Activated gamma-delta T cell treated with Interleukin-2 at 50 U/mL for 16 hours (primary cell): ENCODE measurements at regions not wholly inside any gene's neighbourhood (a gene's known extent, or its start where the extent isn't known, plus 50 kb on each side); places are given as distances from the start of the nearest gene placed in this dataset.

ENCODE experiments used
- DNase-seq: peaks from one replicate; pipeline ENCODE4 v3.0.0-alpha.2; 2020

DNA sequence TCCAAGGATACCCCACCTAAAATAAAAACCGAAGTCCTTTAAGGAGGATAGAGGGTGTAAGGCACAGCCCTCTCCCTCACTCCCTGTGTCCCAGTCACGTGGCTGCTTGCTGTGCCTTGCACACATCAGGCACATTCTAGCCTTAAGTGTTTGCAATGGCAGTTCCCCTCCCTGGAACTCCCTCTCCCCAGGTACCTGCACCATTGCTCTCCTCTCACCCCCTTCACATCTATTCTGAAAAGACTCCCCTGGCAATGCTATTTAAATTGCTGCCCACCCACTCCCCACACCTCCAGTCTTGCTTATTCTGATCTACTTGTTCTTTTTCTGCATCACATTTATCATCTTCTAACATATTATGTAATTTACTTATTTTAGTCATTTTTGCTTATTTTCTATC is 91.6 kb upstream of the LNX1 start:
- DNase-seq: no peak

DNA sequence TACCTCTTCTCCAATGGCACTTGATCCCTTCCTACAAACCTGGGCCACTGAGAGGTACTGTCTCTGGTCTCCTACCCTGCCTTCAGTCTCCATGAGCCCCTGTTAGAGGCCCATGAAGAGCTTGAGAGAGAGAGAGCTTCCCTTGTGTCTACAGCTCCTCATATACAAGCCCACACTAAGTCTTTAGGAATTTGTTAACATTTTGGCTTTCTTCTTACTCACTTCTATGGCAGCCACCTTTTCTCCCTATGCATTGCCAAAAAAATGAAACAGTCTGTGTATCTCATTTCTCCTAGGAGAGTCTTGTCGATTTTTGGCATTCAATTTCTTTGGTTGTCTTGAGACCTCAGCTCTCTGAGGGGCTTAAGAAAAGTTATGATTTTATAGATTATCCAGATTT is 90.9 kb upstream of the LNX1 start:
- no peak for DNase-seq

DNA sequence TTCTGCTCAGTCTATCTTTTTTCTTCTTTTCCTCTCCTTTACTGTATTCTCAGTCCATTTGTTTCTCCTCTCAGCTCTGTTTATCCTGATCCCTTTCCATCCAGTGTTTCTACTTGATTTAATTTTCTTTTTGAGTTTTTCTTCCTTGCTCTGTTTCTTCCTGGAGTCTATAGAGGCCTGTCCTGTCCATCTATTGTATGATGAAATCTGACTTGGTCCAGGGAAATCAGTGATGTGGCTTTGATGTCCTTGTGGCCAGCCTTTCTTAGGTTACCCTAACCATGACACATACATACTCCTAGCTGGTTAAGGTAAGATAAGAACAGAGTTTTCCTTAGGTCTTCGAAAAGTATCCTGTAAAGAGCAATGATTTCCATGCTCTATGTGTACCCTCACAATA is 89.3 kb upstream of the LNX1 start:
- no peak for DNase-seq

DNA sequence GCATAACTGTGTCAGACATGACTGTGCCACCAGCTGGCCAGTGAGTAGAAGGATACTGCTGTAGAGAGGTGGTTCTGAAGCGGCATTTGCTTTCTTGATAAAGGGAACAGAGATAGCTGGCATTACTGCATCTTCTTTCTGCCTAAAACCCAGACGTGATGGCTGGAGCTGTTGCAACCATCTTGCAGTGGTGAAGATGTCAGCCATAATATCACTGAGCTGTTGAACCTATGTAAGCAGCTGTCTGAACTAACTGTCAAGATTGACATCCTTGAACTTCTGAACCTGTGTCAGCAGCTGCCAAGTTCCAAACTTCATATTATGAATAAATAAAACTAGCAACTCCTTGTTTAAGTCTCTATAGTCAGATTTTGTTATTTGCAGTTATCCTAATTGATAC is 88.9 kb upstream of the LNX1 start:
- no peak for DNase-seq

DNA sequence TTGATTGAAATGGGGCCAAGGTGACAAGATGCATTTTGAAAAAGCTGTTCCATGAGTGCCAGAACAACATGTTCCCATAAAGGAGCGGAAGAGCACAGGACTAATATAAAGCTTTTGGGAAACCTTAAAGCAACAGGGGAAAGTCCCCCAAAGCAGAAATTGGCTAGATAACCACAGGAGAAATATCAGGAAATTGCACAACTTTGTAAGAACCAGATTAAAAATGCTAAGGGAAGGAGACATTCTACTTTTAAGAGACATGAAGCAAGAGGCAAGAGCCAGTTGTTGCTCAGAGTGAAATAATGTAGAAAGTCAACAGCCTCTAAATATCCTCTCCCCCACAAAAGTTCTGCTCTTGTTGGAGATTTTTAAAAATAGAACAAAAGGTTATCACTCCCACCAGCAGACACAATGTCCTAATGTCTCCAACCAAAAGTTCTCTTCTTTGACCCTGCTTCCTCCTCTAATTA is 85.2 kb upstream of the LNX1 start:
- DNase-seq: no peak

DNA sequence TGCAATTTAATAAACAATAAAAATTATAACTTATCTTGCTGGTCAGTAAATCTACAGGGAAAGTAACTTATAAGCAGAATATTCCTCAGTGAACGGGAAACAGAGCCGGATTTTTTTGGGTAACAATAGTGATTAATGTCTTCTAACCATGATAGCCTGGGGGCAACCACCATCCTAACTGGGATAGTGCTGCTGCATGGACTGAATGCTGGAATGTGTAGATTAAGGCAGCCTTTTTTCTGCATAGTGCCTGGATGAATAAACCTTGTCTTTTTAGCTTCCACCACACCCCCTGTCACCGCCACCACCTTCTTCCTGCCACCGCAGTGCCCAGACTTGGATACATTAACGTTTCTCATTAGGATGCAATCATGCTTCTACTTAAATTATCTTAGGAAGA is 83.6 kb upstream of the LNX1 start:
- no peak for DNase-seq

DNA sequence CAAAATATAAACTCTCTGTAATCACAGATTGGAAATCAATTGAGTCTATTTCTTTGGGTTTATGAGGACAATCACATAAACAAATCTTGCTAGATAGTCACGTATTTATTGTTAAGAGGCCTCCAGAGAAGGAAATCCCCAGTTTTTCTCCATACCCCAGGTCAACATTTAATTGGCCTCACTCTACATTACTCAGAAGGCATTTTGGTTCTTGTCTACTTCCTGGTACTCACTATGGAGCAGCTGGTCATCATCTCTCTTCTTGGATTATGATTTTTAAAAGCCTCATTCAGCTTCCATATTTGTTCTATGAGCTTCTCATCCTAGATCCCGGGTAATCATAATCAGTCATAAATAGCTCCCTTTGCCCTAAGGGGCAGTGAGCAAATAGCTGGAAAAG is 81.6 kb upstream of the LNX1 start:
- no peak for DNase-seq

DNA sequence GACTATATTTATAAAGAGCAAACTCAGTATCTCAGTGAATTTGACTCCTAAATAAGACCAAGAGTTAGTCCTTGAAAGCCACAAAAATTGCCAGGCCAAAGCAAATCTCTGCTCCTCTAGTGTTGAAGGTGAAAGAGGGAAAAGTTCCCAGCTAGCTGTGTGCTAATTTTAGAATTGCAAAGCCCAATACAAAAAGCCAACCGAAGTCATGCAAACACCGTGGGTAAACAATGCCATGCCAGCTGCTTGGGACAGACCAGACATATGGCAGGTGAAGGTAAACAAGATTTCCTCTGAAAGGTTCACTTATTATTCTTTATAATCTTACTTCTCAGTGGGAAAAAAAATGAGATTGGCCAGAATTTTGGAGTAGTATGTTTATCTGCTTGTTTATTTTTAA is 80.5 kb upstream of the LNX1 start:
- DNase-seq: no peak

DNA sequence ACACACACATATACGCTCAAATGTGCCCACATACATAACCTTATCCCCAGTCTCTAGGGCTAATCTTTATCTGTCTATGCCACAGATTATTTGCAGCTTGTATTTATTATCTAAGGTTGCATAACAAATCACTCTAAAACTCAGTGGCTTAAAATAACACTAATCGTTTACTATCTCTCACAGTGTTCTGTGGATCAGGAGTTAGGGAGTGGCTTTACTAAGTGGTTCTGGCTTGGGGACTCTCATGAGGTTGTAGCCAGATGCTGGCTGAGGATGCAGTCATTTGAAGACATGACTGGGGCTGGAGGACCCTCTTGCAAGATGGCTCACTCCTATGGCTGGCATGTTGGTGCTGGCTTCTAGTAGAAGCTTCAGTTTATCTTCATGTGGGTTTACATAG is 68.5 kb upstream of the LNX1 start:
- DNase-seq: no peak

DNA sequence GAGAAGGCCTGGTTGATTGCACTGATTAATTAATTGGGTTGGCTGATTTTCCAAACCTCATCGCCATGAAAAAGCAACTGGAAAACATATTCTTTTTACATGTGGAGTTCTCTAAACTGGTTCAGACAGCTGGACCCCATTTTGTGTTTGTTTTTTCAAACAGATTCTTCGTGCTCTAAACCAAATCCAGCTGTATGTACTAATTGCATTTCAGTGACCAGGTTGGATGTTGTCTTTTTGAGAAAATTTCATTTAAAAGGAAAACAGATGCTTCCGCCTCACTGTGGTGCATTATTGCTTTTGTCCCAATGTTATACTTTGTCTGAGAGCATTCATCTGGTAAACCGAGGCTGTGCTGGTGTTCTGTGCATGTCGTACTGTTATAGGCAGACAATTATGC is 67.8 kb upstream of the LNX1 start:
- DNase-seq: no peak

DNA sequence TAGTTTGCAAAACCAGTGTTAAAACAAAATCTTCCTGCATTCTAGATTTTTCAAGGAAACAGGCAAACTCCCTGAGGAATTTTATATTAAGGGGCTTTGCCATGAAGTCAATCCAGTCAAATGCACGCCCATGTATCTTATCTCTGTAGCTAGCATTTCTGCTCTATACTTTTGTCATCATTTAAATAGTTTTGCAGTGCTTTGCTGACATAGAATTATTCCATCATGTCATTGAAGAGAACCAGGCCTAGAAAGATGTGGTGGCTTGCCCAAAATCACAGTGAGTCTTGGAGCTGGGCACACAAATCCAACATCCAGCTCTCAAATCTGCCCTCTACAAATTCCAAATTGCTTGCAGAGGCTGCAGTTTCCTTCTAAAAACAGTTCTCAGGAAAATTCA is 66.7 kb upstream of the LNX1 start:
- DNase-seq: no peak

DNA sequence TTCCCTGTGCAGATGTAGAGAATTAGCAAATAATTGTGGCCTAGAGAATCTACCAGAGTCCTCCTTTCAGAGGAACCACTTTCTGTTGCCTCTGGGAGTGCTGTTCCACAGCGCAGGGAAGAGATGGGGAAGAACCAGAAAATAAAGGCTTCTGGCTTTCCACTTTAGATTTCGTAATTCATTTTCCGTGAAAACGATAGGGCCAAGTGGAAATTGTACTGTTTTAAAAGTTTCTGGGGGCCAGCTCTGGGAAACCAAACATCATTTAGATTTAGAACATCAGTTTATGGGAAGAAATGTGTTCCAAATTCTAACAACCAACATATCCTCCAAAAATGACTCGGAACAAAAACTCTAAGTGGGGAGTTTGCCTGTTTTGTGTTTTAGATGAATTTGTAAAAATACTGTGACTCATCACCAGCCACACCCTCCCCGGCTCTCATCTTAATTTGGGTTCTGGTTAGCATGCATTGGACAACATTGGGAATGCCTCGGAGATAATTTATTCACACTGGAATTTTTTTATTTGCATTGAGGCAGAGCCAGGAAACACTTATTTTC is 65.2 kb upstream of the LNX1 start:
- no peak for DNase-seq

DNA sequence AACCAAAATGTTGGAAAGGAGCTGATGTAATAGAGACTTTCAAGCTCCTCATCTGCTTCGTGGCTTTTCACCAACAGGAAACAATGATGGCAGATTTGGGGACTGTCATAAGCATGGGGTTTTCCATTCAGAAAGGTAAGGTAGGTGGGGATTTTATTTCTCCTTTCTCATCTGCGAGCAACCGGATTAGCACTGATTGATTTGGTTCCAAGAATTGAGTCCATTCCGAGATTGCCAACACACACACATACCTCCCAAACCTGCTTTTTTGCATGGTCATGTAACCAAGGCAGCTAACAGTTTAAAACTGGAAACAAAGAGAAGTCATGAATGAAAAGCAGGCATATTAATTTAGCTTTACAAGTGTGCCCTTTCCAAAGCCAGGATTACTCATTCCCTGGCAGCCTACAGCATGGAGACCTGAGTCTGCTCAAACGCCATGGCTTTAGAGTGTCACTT is 63.0 kb upstream of the LNX1 start:
- no peak for DNase-seq

DNA sequence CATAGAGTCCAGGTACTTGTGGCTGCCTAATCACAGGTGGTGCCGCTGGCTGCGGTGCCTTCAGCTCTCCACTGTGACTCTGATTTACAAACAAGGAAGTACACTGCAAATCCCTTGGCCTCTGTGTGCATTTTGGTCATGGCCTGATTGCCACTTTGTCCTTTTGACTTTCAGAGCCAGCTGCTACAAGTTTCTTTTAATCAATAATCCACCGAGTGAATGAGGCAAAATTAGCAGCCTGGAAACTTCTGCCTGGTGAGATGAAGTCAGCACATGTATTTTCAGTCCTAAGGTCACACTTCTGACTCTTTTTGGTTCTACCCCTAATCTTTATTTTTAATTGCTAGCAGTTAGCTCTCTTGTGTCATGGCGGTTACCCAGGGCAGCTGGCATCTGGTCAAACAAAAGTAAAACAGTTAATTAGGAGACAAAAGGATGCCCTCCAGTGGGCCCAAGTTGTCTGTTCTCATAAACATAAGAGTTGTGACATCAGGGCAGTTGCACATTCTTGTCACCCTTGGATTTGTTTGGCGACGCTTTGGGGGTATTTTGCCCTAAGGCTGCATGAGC is 62.3 kb upstream of the LNX1 start:
- DNase-seq: no peak

DNA sequence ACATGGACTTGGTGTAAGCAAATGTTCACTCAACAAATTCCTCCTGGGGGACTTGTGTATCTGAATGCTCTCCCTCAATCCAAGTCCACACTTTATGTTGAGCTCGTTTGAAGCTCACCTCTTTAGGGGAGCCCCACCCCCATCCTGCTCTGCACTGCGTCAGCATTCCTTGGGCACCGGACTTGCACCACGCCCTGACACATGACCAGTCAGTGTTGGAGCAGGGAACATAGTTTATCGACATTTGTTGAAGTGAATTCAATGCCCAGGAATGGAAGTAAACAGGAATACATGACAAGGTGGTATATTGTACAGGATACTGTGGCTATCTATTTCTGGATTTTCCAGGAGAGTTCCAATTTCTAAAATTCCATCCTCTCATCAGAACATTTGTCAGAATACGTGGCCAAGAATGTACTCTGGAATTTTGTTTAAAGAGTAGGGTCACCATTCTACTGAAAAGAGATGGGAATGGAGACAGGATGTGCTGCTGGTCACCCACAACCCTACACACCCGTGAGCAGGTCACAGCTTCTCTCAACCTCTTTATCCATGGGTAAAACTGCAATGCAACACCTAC is 60.0 kb upstream of the LNX1 start:
- DNase-seq: no peak

DNA sequence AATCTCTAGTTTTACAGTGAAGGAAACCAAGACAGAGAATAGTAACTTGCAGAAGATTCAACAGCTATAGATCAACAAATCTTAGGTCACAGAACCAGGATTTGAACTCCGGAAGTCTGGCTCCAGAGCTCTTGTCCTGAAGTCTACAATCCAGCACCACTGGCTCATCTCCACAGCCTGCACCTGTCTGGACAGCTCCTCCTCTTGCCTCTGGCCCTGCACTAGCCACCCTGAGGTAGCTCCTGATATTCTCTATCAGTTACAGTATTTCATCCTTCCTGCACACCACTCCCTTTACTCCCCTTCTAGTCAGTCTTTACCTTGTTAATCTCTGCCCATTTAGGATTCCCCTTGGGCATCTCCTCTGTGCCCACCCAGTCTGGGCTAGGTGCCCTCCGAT is 58.1 kb upstream of the LNX1 start:
- no peak for DNase-seq

DNA sequence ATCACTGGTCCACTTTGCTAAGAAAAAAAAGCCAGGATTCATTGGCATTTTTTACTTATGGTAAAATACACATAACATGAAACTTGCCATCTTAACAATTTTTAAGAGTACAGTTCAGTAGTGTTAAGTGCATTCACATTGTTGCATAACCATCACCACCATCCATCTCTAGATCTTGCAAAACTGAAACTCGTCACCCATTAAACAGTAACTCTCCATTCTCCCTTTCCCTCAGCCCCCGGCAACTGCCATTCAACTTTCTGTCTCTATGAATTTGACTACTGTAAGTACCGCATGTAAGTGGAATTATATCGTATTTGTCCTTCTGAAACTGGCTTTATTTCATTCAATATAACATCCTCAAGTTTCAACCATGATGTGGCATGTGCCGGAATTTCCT is 56.3 kb upstream of the LNX1 start:
- DNase-seq: no peak

DNA sequence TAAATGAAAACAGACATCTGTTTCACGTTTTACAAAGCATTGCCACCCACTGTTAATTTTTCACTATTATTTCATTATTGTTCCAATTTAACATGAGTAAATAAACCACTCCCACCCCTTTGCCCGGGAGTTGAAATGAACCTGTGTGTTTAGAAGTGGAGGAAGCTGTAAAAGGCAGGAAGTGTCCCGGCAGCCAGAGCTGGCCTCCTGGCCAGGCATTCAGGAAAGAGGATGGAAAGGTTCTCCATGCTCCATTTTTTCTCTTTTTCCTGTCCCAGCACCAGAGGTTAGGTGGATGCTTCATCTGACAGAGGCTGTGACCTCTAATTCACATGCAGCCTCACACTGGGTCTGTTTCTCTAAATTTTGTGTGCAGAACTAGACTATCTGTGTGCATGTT is 55.5 kb upstream of the LNX1 start:
- DNase-seq: no peak

DNA sequence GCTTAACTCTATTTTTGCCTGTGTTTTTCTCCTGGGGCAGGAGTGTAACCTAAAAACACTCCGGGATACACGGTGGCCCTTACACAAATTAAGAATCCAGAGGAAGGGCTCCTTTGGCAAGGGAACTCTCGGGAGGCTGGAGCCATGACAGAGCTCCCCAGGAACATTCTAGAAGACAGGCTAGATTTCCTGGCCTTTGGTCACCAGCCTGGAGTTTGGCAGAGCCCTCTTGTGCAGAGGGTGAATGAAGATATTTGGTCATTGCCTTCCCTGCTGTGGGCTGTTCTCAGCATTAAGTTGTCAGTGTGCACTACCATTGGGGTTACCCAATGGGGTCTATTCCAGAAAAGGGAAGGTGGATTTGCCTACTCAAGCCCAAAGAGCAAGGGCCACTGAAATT is 53.8 kb upstream of the LNX1 start:
- no peak for DNase-seq

DNA sequence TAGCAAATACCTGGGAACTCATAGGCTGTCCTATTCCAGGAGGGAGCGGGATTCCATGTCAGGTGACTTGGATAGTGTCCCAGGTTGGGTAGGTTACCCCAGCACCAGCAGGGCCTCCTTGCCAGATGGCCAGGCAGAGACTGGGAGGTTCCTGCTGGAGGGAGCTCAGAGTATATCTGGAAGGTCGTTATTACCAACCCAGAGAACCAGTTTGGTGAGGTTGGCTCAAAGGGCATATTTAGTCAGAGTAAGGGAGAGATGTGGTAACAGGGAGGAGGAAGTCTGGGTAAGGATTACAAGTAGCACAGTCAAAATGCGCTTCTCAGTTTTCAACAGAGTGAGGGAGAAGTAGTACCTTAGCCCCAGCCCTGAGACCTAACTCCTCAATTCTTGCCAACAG is 53.3 kb upstream of the LNX1 start:
- no peak for DNase-seq
